Mononuclear cell (primary cell): ENCODE measurements at regions not wholly inside any gene's neighbourhood (a gene's known extent, or its start where the extent isn't known, plus 50 kb on each side); places are given as distances from the start of the nearest gene placed in this dataset.

Source experiments
- H3K27me3 ChIP-seq: 2 replicates; pipeline ENCODE4 v1.6.0; 2011; ENCODE audit warnings: low read length, control low read depth; ENCODE audit not compliant: insufficient read depth
- H3K4me1 ChIP-seq: 2 replicates; pipeline ENCODE4 v1.5.1; 2011; ENCODE audit warnings: mild to moderate bottlenecking, low read length, control low read depth; ENCODE audit not compliant: insufficient read depth
- H3K4me3 ChIP-seq: 2 replicates; pipeline ENCODE4 v1.5.1; 2011; ENCODE audit warnings: mild to moderate bottlenecking, low read length, moderate library complexity
- H3K9me3 ChIP-seq: 2 replicates; pipeline ENCODE4 v1.5.1; 2011; ENCODE audit warnings: low read depth, mild to moderate bottlenecking, control low read depth, low read length

DNA sequence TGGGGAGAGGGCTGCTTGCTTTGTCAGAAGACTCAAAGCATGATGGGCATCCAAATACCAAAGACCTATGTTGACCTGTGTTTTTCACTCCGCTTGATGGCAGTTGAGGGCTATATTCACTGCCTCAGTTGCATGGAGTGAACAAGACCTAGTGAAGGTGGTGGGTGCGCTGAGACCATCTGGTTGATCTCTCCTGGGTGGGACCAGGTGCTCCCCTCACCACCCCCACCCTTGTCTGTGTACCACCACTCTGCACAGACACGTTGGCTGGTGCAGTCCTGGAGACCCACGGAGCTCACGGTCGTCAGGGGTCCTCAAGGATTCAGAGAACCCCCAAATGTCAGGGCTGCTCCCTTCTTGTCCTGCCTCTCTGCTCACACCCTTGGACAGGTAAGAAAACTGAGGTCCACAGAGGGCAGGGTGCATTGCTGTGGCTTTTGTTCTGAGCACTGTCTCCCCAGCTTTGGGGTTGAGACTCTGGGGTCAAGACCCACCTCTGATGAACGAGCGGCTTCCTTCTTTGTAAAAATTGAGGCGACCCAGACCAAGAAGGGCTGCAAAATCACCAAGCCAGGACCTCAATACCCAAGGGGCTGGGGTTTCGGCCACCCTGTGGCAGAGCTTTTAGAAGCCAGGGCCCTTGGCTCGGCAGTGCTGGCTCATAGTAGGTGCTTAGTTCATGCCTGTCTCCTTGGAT is 166.3 kb upstream of the RTL1 start:
- Histone ChIP-seq H3K27me3 (no peaks in the 10 kb centered on the region), H3K9me3 (no peaks in the 10 kb centered on the region), H3K4me3 (no peak overlapping the region), H3K4me1 (no peaks in the 10 kb centered on the region)

GRCh38 chr14:101070540-101071492 is 167.3 kb upstream of the RTL1 start:
- Histone ChIP-seq H3K4me1 (no peaks in the 10 kb centered on the region), H3K27me3 (no peaks in the 10 kb centered on the region), H3K9me3 (no peaks in the 10 kb centered on the region), H3K4me3 (no peak overlapping the region)

DNA sequence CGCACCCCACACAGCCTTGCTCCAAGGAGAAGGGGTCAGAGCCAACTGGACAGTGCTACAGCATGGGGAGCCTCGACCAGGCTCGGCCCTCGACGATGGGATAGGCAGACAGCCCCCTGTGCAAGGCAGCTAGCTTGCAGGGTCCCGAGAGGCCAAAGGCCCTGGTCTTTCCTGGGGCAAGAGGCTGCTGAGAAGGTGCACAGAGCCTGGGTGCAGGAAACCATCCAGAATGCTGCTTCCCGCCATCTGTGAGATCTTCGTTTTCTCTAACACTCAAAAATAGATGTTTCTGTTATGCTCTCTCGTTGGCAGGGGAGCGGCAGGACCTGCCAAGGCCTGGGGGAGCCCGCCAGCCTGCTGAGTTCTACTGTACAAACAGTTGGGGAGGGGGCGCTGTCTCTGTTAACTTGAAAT is 168.0 kb upstream of the RTL1 start:
- Histone ChIP-seq H3K4me1 (no peaks in the 10 kb centered on the region), H3K4me3 (no peak overlapping the region), H3K9me3 (no peaks in the 10 kb centered on the region), H3K27me3 (peaks cover 5% of the 10 kb centered on the region)

DNA sequence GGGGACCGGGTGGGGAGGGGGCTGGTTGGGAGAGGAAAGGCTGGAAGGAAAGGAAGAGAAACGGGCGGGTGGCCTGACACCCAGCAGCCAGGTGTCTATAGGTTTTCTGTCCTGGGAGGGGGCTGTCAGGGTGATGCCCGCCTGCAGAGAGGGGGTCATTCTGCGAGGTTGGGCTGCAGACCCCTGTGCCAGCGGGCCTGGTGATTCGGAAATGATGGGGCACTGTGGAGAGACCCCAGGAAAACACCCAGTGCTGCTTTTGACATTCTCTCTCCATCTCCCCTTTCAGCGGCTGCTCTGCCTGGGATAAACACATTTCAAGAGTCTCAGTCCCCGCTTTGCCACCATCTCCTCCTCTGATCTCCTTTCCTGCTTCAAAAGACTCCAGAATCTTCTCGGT is 168.5 kb upstream of the RTL1 start:
- Histone ChIP-seq H3K27me3 (peaks cover 5% of the 10 kb centered on the region), H3K4me3 (no peak overlapping the region), H3K4me1 (no peaks in the 10 kb centered on the region), H3K9me3 (no peaks in the 10 kb centered on the region)

- Histone ChIP-seq H3K9me3 (no peaks in the 10 kb centered on the region), H3K27me3 (peaks cover 5% of the 10 kb centered on the region), H3K4me1 (no peaks in the 10 kb centered on the region), H3K4me3 (no peak overlapping the region)
Observed at GRCh38 chr14:101072531-101072930, 169.0 kb upstream of the RTL1 start.

GRCh38 chr14:101072945-101073597 is 169.5 kb upstream of the RTL1 start:
- no peaks in the 10 kb centered on the region for H3K9me3 ChIP-seq
- no peaks in the 10 kb centered on the region for H3K4me1 ChIP-seq
- H3K4me3 ChIP-seq = no peak overlapping the region
- H3K27me3 ChIP-seq = peaks cover 7% of the 10 kb centered on the region

- Histone ChIP-seq H3K27me3 (peaks cover 12% of the 10 kb centered on the region), H3K4me3 (no peak overlapping the region), H3K9me3 (no peaks in the 10 kb centered on the region)
Observed at GRCh38 chr14:101073598-101073965, 170.1 kb upstream of the RTL1 start.

GRCh38 chr14:101074196-101075024 is 170.9 kb upstream of the RTL1 start:
- no peaks in the 10 kb centered on the region for H3K4me1 ChIP-seq
- peaks cover 13% of the 10 kb centered on the region for H3K27me3 ChIP-seq
- no peak overlapping the region for H3K4me3 ChIP-seq
- no peaks in the 10 kb centered on the region for H3K9me3 ChIP-seq

More at GRCh38 chr14:101073598-101073965, 170.1 kb upstream of the RTL1 start:
- H3K4me1 ChIP-seq = no peaks in the 10 kb centered on the region

DNA sequence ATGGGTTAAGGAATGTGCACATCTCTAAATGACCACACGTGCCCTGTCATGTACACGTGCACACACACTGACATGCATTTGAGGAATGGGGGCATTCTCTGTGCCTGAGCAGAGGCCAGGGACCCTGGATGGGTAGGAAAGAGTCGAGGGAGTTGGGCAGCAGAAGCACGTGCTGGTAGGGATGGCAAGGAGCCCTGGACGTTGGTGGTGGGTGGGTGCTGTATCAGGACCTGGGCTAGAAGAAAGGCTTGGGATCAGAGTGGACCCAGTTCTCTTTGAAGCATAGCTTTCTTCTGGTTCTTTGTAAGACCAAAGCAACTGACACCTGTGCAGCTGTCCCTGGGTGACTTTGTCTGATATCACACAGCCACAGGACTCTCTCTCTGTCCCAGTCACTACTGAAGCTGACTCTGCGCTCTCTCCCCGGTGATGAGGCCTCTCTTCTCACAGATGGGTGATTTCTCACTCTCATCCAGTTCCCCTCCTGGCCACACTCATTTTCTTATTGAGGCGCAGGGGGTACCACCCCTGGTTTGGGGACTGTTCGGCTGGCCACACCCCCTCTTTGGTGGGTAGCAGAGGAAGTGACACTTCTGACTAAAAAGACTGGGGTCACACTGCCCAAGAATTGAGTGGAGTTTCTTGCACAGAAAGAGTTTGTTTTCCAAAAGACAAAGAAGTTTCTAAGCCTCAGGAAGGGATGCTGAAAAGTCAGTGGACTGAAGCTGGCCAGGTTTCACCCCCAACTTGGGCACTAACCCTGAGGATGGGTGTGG is 171.7 kb upstream of the RTL1 start:
- H3K9me3 ChIP-seq = no peaks in the 10 kb centered on the region
- no peak overlapping the region for H3K4me3 ChIP-seq
- no peaks in the 10 kb centered on the region for H3K4me1 ChIP-seq
- peaks cover 19% of the 10 kb centered on the region for H3K27me3 ChIP-seq

DNA sequence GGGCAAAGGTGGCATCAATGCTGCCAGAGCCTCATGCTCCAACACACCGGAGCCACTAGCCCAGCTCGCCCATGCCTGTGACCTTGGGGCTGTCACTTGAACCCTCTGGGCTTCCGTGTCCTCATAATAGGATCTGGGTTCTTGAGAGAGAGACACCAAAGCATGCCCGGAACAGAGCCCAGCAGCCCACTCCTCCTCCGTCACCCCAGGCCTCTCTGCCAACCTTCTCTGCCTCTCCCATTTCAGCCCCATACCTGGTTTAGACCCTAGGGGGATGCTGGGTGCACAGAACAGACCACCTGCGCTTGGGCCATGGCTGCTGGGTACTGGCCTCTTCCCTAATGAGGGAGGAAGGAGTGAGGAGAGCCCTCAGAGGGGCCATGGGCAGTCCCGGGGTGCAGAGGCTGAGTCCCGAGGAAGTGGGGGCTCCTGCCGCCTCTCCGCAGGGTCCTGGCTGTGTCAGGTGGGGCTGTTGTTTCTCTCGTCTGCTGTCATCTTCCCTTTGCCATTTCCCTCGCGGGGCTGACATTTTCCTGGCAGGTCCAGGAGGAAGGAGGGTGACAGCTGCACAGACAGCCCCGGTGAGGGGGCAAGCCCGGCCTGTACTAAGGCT is 172.4 kb upstream of the RTL1 start:
- Histone ChIP-seq H3K9me3 (no peaks in the 10 kb centered on the region), H3K4me1 (no peaks in the 10 kb centered on the region), H3K4me3 (no peak overlapping the region), H3K27me3 (peaks cover 19% of the 10 kb centered on the region)

DNA sequence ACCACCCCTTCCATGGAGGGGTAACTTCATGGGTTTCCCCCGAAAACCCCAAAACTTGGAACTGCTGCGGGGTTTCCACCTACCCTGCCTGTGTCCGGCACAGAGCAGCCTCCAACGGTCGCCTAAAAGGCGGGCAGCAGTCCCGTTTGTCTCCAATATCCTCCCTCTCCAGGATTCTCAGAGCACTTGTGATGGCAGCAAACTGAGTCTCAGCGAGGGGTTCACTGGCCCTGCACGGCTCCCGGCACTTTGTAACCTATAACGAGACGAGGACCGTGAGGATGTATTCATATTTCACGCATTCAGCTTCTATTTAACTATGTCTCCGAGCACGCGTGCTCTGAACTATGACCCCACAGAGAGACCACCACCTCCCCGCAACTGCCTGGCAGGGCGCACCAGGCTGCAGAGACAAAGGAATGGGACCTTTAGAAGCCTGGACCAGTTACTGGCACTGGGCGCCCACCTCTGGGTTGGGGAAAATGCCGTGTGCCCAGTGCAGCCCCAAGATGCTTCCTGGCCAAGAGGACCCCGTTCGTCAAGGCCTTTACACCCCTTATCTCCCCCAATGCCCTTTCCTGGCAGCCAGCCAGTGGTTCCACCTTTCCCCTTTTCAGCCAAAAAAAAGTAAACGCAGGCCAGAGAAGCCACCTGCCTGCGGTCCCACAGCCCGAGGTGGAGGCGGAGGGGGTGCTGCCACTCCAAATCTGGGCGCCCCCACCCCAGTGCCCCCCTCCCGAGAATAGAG is 173.1 kb upstream of the RTL1 start:
- Histone ChIP-seq H3K9me3 (no peaks in the 10 kb centered on the region), H3K4me3 (no peak overlapping the region), H3K27me3 (peaks cover 19% of the 10 kb centered on the region), H3K4me1 (no peaks in the 10 kb centered on the region)

DNA sequence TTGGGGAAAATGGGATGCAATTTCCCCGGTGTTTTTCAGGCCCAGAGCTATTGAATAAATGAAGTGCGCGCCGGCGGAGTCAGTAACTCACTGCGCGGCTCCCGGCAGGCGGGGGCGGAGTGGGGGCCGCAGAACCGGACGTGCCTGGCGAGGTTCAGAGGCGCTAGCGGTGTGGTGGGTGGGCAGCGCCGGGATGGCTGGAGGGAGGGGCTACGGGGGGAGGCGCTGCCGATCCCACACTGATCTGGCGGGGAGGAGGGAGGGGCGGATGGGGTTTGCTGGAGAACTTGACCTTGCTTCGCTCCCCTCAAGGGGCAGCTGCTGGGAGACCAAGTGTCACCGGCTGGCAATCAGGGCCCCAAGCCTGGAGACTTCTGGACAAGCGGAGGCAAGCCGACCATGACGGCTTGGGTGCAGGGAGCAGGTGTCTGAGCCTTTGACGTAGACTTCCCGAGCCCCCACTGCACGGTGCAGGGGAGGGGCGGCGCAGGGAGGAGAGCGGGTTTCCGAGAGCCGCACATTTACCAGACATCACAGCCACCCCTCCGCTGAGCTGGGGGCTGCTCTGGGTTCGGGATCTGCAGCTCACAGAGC is 174.1 kb upstream of the RTL1 start:
- H3K4me3 ChIP-seq = no peak overlapping the region
- no peaks in the 10 kb centered on the region for H3K9me3 ChIP-seq
- no peaks in the 10 kb centered on the region for H3K4me1 ChIP-seq
- H3K27me3 ChIP-seq = peaks cover 19% of the 10 kb centered on the region
